ENCODE measurements at regions not wholly inside any gene's neighbourhood (a gene's known extent, or its start where the extent isn't known, plus 50 kb on each side); places are given as distances from the start of the nearest gene placed in this dataset.

- TF ChIP-seq, protein P1, sequence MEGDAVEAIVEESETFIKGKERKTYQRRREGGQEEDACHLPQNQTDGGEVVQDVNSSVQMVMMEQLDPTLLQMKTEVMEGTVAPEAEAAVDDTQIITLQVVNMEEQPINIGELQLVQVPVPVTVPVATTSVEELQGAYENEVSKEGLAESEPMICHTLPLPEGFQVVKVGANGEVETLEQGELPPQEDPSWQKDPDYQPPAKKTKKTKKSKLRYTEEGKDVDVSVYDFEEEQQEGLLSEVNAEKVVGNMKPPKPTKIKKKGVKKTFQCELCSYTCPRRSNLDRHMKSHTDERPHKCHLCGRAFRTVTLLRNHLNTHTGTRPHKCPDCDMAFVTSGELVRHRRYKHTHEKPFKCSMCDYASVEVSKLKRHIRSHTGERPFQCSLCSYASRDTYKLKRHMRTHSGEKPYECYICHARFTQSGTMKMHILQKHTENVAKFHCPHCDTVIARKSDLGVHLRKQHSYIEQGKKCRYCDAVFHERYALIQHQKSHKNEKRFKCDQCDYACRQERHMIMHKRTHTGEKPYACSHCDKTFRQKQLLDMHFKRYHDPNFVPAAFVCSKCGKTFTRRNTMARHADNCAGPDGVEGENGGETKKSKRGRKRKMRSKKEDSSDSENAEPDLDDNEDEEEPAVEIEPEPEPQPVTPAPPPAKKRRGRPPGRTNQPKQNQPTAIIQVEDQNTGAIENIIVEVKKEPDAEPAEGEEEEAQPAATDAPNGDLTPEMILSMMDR (IDR thresholded peaks at IDR 0.05; ENCODE audit: control insufficient read depth, extremely low read depth, insufficient read depth) = no peak
- no peak overlapping the region for H3K4me3 ChIP-seq (ENCODE audit: low read depth, low read length)
- DNase-seq (ENCODE audit: low read depth) = no peak
Observed at GRCh38 chr21:35705237-35705887, 355.0 kb downstream of the SETD4 start.

DNA sequence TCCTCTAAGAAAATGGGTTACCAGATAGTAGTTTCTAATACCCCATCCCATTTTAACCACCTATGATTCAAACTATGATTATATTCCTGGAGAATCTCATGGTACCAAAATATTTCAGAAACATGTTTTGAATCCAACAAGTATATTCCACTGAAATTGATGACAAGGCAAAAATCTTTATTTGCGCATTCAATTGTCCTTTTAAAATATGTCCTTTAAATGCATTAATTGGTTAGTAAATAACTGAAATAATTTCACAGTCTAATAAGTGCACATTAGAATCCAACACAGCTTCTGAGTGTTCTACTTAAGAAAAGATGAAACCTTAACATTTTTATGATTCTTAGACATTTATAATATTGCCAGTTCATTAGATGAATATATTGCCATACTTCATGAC lies 356.6 kb downstream of the SETD4 start:
- DNase-seq (ENCODE audit: low read depth) = no peak
- TF ChIP-seq, protein P1 (IDR thresholded peaks at IDR 0.05; ENCODE audit: control insufficient read depth, extremely low read depth, insufficient read depth) = no peak
- H3K4me3 ChIP-seq (ENCODE audit: low read depth, low read length) = no peak overlapping the region

DNA sequence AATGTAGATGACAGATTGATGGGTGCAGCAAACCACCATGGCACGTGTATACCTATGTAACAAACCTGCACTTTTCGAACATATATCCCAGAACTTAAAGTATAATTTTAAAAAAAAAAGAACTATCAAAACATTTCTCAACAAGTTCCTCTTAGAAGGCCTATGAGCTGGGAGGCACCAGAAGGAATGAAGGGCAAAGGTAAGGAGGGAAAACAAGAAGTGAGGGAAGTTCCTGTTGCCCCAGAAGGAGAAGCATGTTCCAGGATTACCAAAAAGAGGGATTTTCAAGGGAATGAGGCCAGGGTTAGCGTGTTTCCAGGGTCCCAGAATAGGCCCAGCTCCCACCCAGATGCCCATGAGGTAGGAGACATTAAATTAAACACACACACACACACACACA lies 361.0 kb downstream of the SETD4 start:
- no peak for DNase-seq (ENCODE audit: low read depth)
- TF ChIP-seq, protein P1 (IDR thresholded peaks at IDR 0.05; ENCODE audit: control insufficient read depth, extremely low read depth, insufficient read depth) = no peak
- H3K4me3 ChIP-seq (ENCODE audit: low read depth, low read length) = no peak overlapping the region

GRCh38 chr21:35697321-35697808 lies 363.0 kb downstream of the SETD4 start:
- TF ChIP-seq, protein P1 (IDR thresholded peaks at IDR 0.05; ENCODE audit: control insufficient read depth, extremely low read depth, insufficient read depth) = no peak
- DNase-seq (ENCODE audit: low read depth) = no peak
- no peak overlapping the region for H3K4me3 ChIP-seq (ENCODE audit: low read depth, low read length)

DNA sequence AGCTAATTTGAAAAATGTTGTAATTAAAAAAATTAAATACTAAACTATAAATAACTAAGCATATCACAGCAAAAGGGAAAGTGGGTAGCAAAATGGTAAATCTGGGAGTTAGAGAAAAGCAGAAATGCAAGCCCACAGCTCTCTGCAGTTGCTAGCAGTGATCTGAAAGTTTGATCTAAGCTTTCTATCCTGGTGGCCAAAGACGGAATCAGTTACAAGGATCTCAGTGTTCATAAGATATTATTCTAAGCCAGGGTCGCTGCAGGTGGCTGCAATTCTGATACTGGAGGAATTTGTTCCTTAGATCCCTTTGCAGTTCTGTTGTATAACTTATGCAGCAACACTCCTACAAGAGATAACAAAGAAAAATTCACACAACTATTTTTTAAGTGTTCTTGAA lies 363.7 kb downstream of the SETD4 start:
- no peak overlapping the region for H3K4me3 ChIP-seq (ENCODE audit: low read depth, low read length)
- TF ChIP-seq, protein P1 (IDR thresholded peaks at IDR 0.05; ENCODE audit: control insufficient read depth, extremely low read depth, insufficient read depth) = no peak
- DNase-seq (ENCODE audit: low read depth) = no peak

GRCh38 chr21:35692311-35692710 lies 368.0 kb downstream of the SETD4 start:
- DNase-seq (ENCODE audit: low read depth) = no peak
- TF ChIP-seq, protein P1 (IDR thresholded peaks at IDR 0.05; ENCODE audit: control insufficient read depth, extremely low read depth, insufficient read depth) = no peak
- H3K4me3 ChIP-seq (ENCODE audit: low read depth, low read length) = no peak overlapping the region

GRCh38 chr21:35690436-35690835 lies 369.9 kb downstream of the SETD4 start:
- no peak overlapping the region for H3K4me3 ChIP-seq (ENCODE audit: low read depth, low read length)
- TF ChIP-seq, protein P1 (IDR thresholded peaks at IDR 0.05; ENCODE audit: control insufficient read depth, extremely low read depth, insufficient read depth) = no peak
- no peak for DNase-seq (ENCODE audit: low read depth)
